GM18507 (cell line): ENCODE measurements at regions not wholly inside any gene's neighbourhood (a gene's known extent, or its start where the extent isn't known, plus 50 kb on each side); places are given as distances from the start of the nearest gene placed in this dataset.

Source experiments
- DNase-seq: peaks from one replicate; pipeline ENCODE4 v3.0.0; 2011; ENCODE audit warnings: low read depth; ENCODE audit not compliant: insufficient read length; ENCODE audit errors: extremely low spot score
- FAIRE-seq: peaks from 2 replicates; lab custom pipeline; 2011; peaks lifted over from hg19 to GRCh38; lab: Jason Lieb, UNC

- DNase-seq (no peak), FAIRE-seq (no peak)
Measured at GRCh38 chr9:3161912-3162311, 318.0 kb upstream of the PUM3 start.

GRCh38 chr9:3157011-3157410 is 313.1 kb upstream of the PUM3 start:
- DNase-seq = no peak
- FAIRE-seq = no peak

GRCh38 chr9:3151672-3152576 is 308.0 kb upstream of the PUM3 start:
- FAIRE-seq (no peak), DNase-seq (no peak)

- no peak for DNase-seq
- FAIRE-seq = no peak
Measured at GRCh38 chr9:3150074-3150473, 306.2 kb upstream of the PUM3 start.

- DNase-seq (no peak), FAIRE-seq (no peak)
Measured at GRCh38 chr9:3138231-3139229, 294.6 kb upstream of the PUM3 start.

GRCh38 chr9:3137347-3137695 is 293.4 kb upstream of the PUM3 start:
- DNase-seq (no peak), FAIRE-seq (no peak)

GRCh38 chr9:3136686-3137346 is 292.9 kb upstream of the PUM3 start:
- DNase-seq (no peak), FAIRE-seq (no peak)

GRCh38 chr9:3136230-3136629 is 292.3 kb upstream of the PUM3 start:
- no peak for DNase-seq
- FAIRE-seq = no peak

- no peak for FAIRE-seq
- no peak for DNase-seq
Measured at GRCh38 chr9:3127564-3127963, 283.7 kb upstream of the PUM3 start.

GRCh38 chr9:3125602-3126405 is 281.9 kb upstream of the PUM3 start:
- DNase-seq = no peak
- FAIRE-seq = no peak

- no peak for FAIRE-seq
Measured at GRCh38 chr9:3124001-3124400, 280.1 kb upstream of the PUM3 start.

GRCh38 chr9:3118081-3118480 is 274.2 kb upstream of the PUM3 start:
- FAIRE-seq (peak; percentile 5), DNase-seq (no peak)

More at GRCh38 chr9:3124001-3124400, 280.1 kb upstream of the PUM3 start:
- DNase-seq = no peak

GRCh38 chr9:3099646-3100045 is 255.8 kb upstream of the PUM3 start:
- FAIRE-seq (no peak), DNase-seq (no peak)

- FAIRE-seq (no peak), DNase-seq (no peak)
Measured at GRCh38 chr9:3088219-3088618, 244.3 kb upstream of the PUM3 start.

- no peak for DNase-seq
- FAIRE-seq = no peak
Measured at GRCh38 chr9:3087697-3088096, 243.8 kb upstream of the PUM3 start.

GRCh38 chr9:3080951-3081350 is 237.1 kb upstream of the PUM3 start:
- DNase-seq (no peak), FAIRE-seq (no peak)

GRCh38 chr9:3074247-3074646 is 230.4 kb upstream of the PUM3 start:
- no peak for FAIRE-seq
- DNase-seq = no peak

- FAIRE-seq = no peak
- DNase-seq = no peak
Measured at GRCh38 chr9:3066591-3066990, 222.7 kb upstream of the PUM3 start.

- no peak for FAIRE-seq
Measured at GRCh38 chr9:3059781-3060468, 216.0 kb upstream of the PUM3 start.

More at GRCh38 chr9:3059781-3060468, 216.0 kb upstream of the PUM3 start:
- no peak for DNase-seq
